GM23338 (cell line): ENCODE measurements at regions not wholly inside any gene's neighbourhood (a gene's known extent, or its start where the extent isn't known, plus 50 kb on each side); places are given as distances from the start of the nearest gene placed in this dataset.

Source experiments
- ATAC-seq: fragments of 200-7000 bp; cut with Tn5 transposase; 3 replicates; pipeline ENCODE4 v1.9.1; 2020
- DNase-seq: peaks from one replicate; pipeline ENCODE4 v3.0.0-alpha.2; 2015; ENCODE audit warnings: low spot score
- H2AFZ ChIP-seq: fragments of 200-600 bp; sonication (generic); 2 replicates; pipeline ENCODE4 v1.8.0; 2016; ENCODE audit warnings: antibody characterized with exemption, mild to moderate bottlenecking, moderate library complexity
- H3F3A ChIP-seq: fragments of 200-600 bp; sonication (generic); replicated peaks from 2 replicates; pipeline ENCODE4 v1.8.0; 2017; ENCODE audit warnings: antibody characterized with exemption, mixed run types, low read depth
- H3K27ac ChIP-seq: fragments of 200-600 bp; sonication (generic); 2 replicates; pipeline ENCODE4 v1.6.1; 2016; ENCODE audit warnings: low read depth
- H3K27me3 ChIP-seq: fragments of 200-600 bp; sonication (generic); 2 replicates; pipeline ENCODE4 v1.8.0; 2016; ENCODE audit warnings: mild to moderate bottlenecking, mixed run types, moderate library complexity; ENCODE audit not compliant: insufficient read depth
- H3K36me3 ChIP-seq: fragments of 200-600 bp; sonication (generic); 2 replicates; pipeline ENCODE4 v1.8.0; 2016; ENCODE audit warnings: mild to moderate bottlenecking; ENCODE audit not compliant: insufficient read depth
- H3K4me1 ChIP-seq: fragments of 200-600 bp; sonication (generic); 2 replicates; pipeline ENCODE4 v1.8.0; 2016; ENCODE audit warnings: mild to moderate bottlenecking, moderate library complexity; ENCODE audit not compliant: insufficient read depth
- H3K4me2 ChIP-seq: fragments of 200-600 bp; sonication (generic); 2 replicates; pipeline ENCODE4 v1.7.1; 2017; ENCODE audit warnings: mixed run types
- H3K4me3 ChIP-seq: fragments of 200-600 bp; sonication (generic); 2 replicates; pipeline ENCODE4 v1.6.1; 2016; ENCODE audit warnings: mixed run types
- H3K79me2 ChIP-seq: fragments of 200-600 bp; sonication (generic); replicated peaks from 2 replicates; pipeline ENCODE4 v1.8.0; 2017; ENCODE audit warnings: mild to moderate bottlenecking; ENCODE audit not compliant: insufficient read depth
- H3K9me2 ChIP-seq: fragments of 200-600 bp; sonication (generic); 2 replicates; pipeline ENCODE4 v1.8.0; 2017; ENCODE audit not compliant: insufficient read depth
- H4K20me1 ChIP-seq: fragments of 200-600 bp; sonication (generic); replicated peaks from 2 replicates; pipeline ENCODE4 v1.8.0; 2017; ENCODE audit warnings: mild to moderate bottlenecking; ENCODE audit not compliant: insufficient read depth
- H3K27ac Mint-ChIP-seq: 2 replicates; pipeline ENCODE4 v1.8.0; 2020; ENCODE audit warnings: inconsistent platforms, mild to moderate bottlenecking, moderate library complexity, mixed read lengths
- H3K27me3 Mint-ChIP-seq: 3 replicates; pipeline ENCODE4 v1.8.0; 2022; ENCODE audit warnings: low read depth, mild to moderate bottlenecking, moderate library complexity, mixed read lengths, inconsistent platforms; ENCODE audit not compliant: insufficient read depth, poor library complexity
- H3K36me3 Mint-ChIP-seq: 3 replicates; pipeline ENCODE4 v1.8.0; 2021; ENCODE audit warnings: low read depth, mild to moderate bottlenecking, inconsistent platforms, moderate library complexity, mixed read lengths
- H3K4me1 Mint-ChIP-seq: 3 replicates; pipeline ENCODE4 v1.8.0; 2020; ENCODE audit warnings: mild to moderate bottlenecking, inconsistent platforms, mixed read lengths
- H3K4me3 Mint-ChIP-seq: 3 replicates; pipeline ENCODE4 v1.8.0; 2021; ENCODE audit warnings: moderate library complexity, mild to moderate bottlenecking, inconsistent platforms, mixed read lengths
- H3K9me3 Mint-ChIP-seq: 3 replicates; pipeline ENCODE4 v1.8.0; 2020; ENCODE audit warnings: moderate library complexity, mild to moderate bottlenecking, inconsistent platforms, mixed read lengths
- CREB1 ChIP-seq: fragments of 250-450 bp; sonication (Bioruptor Pico); IDR thresholded peaks from 2 replicates; pipeline ENCODE4 v1.5.0; 2020; ENCODE audit warnings: low read depth, mild to moderate bottlenecking, moderate library complexity
- CTCF ChIP-seq, 2 experiments: fragments of 200-600 bp in 1 of 2; sonication (generic) in 1 of 2; conservative IDR thresholded peaks; 2 replicates each; pipeline versions ENCODE4 v1.5.1 to v1.6.1; 2016 to 2017; ENCODE audit warnings: antibody characterized with exemption in 2 of 2, low read depth in 2 of 2, mild to moderate bottlenecking in 2 of 2, moderate library complexity in 1 of 2
- ETS1 ChIP-seq: IDR thresholded peaks from 2 replicates; pipeline ENCODE4 v1.6.1; 2016; ENCODE audit warnings: antibody characterized with exemption
- EZH2 ChIP-seq: fragments of 200-600 bp; sonication (generic); IDR thresholded peaks from one replicate; pipeline ENCODE4 v1.8.0; 2017; ENCODE audit warnings: antibody characterized with exemption, mild to moderate bottlenecking, low read depth; ENCODE audit not compliant: unreplicated experiment
- EZH2phosphoT487 ChIP-seq: fragments of 200-600 bp; sonication (generic); IDR thresholded peaks from one replicate; pipeline ENCODE4 v1.8.1; 2018; ENCODE audit warnings: antibody characterized with exemption; ENCODE audit not compliant: unreplicated experiment
- JUNB ChIP-seq: IDR thresholded peaks from one replicate; pipeline ENCODE4 v1.6.1; 2016; ENCODE audit warnings: antibody characterized with exemption; ENCODE audit not compliant: unreplicated experiment
- NANOG ChIP-seq: IDR thresholded peaks from 2 replicates; pipeline ENCODE4 v1.6.1; 2016; ENCODE audit warnings: antibody characterized with exemption, borderline replicate concordance
- STAT1 ChIP-seq: IDR thresholded peaks from one replicate; pipeline ENCODE4 v1.6.1; 2016; ENCODE audit warnings: antibody characterized with exemption; ENCODE audit not compliant: unreplicated experiment
- ZNF114 ChIP-seq: fragments of 250-450 bp; sonication (Bioruptor Pico); IDR thresholded peaks from 2 replicates; pipeline ENCODE4 v1.5.0; 2020; ENCODE audit warnings: mild to moderate bottlenecking, moderate library complexity

GRCh38 chr3:36227980-36228379 is 152.3 kb upstream of the STAC start (continued):
- TF ChIP-seq ETS1 = no peak
- no peak for TF ChIP-seq JUNB
- no peak for TF ChIP-seq NANOG
- no peak for TF ChIP-seq CREB1 (CRISPR knock-in tag)
- no peak for TF ChIP-seq ZNF114 (CRISPR knock-in tag)

- no peaks in the 10 kb centered on the region for H3K4me1 Mint-ChIP-seq
- H3F3A ChIP-seq = no peaks in the 10 kb centered on the region
- no peaks in the 10 kb centered on the region for H3K36me3 ChIP-seq
- no peaks in the 10 kb centered on the region for H3K9me3 Mint-ChIP-seq
- H3K27me3 ChIP-seq = no peaks in the 10 kb centered on the region
- H3K4me3 ChIP-seq = no peak overlapping the region
- H3K79me2 ChIP-seq = no peaks in the 10 kb centered on the region
- H3K4me3 Mint-ChIP-seq = no peak overlapping the region
- no peaks in the 10 kb centered on the region for H3K27me3 Mint-ChIP-seq
- ATAC-seq (no peak), DNase-seq (no peak)
- H3K27ac Mint-ChIP-seq = no peak overlapping the region
- H3K4me2 ChIP-seq = no peak overlapping the region
- no peak for TF ChIP-seq ETS1
- H4K20me1 ChIP-seq = no peaks in the 10 kb centered on the region
- H3K4me1 ChIP-seq = no peaks in the 10 kb centered on the region
- no peak overlapping the region for H3K27ac ChIP-seq
- no peaks in the 10 kb centered on the region for H3K36me3 Mint-ChIP-seq
- H2AFZ ChIP-seq = no peak overlapping the region
- no peaks in the 10 kb centered on the region for H3K9me2 ChIP-seq
Measured at GRCh38 chr3:36229496-36229895, 150.8 kb upstream of the STAC start.

GRCh38 chr3:36232797-36233489 is 147.4 kb upstream of the STAC start:
- Mint-ChIP-seq H3K27ac (no peak overlapping the region), H3K36me3 (no peaks in the 10 kb centered on the region; the same call in 2 of the 3 replicates), H3K4me3 (no peak overlapping the region), H3K9me3 (peaks cover 7% of the 10 kb centered on the region; the same call in 2 of the 3 replicates), H3K27me3 (peaks cover 2% of the 10 kb centered on the region), H3K4me1 (no peaks in the 10 kb centered on the region)
- no peaks in the 10 kb centered on the region for H3K27me3 ChIP-seq
- no peak overlapping the region for H3K4me3 ChIP-seq
- H3K4me1 ChIP-seq = no peaks in the 10 kb centered on the region
- DNase-seq (no peak), ATAC-seq (no peak)
- no peaks in the 10 kb centered on the region for H3K36me3 ChIP-seq
- H3F3A ChIP-seq = no peaks in the 10 kb centered on the region
- H3K79me2 ChIP-seq = no peaks in the 10 kb centered on the region
- H2AFZ ChIP-seq = no peak overlapping the region
- no peaks in the 10 kb centered on the region for H3K9me2 ChIP-seq
- no peaks in the 10 kb centered on the region for H4K20me1 ChIP-seq
- no peak overlapping the region for H3K27ac ChIP-seq
- H3K4me2 ChIP-seq = no peak overlapping the region
- TF ChIP-seq STAT1 (no peak), ETS1 (no peak), NANOG (no peak), EZH2 (no peak), EZH2phosphoT487 (no peak), CTCF (conservative IDR thresholded peaks at IDR 0.05; ENCODE audit: low read depth in 2 of 2) (no peak)
